GM19351 (cell line): ENCODE measurements at regions not wholly inside any gene's neighbourhood (a gene's known extent, or its start where the extent isn't known, plus 50 kb on each side); places are given as distances from the start of the nearest gene placed in this dataset.
"Not testable (repeated sequence)": the region's sequence is repeated elsewhere in the genome, so short reads cannot be mapped to it uniquely, and the experiment has no call there.

ENCODE experiments used
- ATAC-seq: cut with Tn5 transposase; IDR thresholded peaks from one replicate; pipeline ENCODE4 v1.9.1; 2021; ENCODE audit warnings: mild to moderate bottlenecking, moderate library complexity; ENCODE audit not compliant: unreplicated experiment

DNA sequence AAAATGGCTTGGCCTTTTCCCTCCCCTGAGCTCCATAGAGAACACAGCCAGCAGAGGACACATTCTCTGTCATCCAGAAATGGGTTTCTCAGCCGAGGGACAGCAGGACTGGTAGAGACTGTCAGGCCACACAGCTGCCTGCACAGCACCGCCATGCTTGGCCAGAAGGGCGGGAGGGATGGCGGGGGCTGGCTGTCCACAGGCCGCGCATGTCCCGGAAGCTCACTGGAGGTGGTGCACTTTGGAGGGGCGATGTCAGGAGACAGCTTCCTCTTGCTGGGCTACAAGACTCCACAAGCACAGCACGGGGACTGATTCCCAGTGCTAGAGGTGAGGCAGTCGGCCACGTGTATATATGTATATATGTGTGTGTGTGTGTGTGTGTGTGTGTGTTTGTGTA is 125.3 kb downstream of the GOLGA6L4 start:
- not testable (repeated sequence) for ATAC-seq

DNA sequence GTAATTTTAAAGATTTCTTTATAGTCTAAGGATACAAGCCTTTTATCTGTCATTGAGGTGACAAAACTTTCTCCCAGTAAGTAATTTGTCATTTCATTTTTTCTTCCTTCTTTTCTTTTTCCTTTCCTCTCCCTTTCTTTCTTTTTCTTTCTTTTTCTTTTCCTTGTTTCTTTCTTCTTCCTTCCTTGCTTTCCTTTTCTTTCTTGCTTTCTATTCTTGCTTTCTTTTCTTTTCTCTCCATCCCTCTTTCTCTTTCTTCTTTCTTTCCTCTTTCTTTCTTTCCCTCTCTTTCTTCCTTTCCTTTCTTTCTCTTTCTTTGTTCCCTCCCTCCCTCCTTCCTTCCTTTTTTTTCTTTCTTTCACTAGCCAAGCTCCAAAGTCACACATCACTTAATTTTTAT is 148.8 kb downstream of the GOLGA6L4 start:
- ATAC-seq: not testable (repeated sequence)

- ATAC-seq: no peak
These were observed 151.5 kb downstream of the GOLGA6L4 start for GRCh38 chr15:84387086-84387485.

DNA sequence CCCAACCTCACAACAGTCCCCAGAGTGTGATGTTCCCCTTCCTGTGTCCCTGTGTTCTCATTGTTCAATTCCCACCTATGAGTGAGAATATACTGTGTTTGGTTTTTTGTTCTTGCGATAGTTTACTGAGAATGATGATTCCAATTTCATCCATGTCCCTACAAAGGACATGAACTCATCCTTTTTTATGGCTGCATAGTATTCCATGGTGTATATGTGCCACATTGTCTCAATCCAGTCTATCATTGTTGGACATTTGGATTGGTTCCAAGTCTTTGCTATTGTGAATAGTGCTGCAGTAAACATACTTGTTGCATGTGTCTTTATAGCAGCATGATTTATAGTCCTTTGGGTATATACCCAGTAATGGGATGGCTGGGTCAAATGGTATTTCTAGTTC is 152.6 kb downstream of the GOLGA6L4 start:
- ATAC-seq: not testable (repeated sequence)

DNA sequence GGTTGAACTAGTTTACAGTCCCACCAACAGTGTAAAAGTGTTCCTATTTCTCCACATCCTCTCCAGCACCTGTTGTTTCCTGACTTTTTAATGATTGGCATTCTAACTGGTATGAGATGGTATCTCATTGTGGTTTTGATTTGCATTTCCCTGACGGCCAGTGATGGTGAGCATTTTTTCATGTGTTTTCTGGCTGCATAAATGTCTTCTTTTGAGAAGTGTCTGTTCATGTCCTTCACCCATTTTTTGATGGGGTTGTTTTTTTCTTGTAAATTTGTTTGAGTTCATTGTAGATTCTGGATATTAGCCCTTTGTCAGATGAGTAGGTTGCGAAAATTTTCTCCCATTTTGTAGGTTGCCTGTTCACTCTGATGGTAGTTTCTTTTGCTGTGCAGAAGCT is 153.1 kb downstream of the GOLGA6L4 start:
- ATAC-seq: not testable (repeated sequence)

DNA sequence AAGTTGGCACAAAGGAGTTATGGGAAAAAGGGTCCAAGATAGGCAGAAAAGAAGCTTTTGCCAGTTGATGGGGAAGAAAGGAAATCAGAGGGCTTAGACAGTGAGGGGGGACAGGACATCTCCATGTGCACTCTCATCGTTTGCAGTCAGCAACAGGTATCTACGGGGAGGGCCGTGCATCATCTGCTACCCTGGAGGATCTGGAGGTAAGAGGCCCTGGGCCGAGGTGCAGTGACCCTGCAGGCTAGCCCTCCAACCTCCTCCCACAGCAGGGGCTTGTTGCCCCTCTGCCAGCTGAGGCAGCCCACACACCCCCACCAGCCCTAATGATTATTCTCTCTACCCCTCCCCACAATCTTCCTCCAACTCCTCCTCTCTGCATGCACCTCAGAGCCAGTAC is 154.8 kb downstream of the GOLGA6L4 start:
- ATAC-seq: not testable (repeated sequence)

DNA sequence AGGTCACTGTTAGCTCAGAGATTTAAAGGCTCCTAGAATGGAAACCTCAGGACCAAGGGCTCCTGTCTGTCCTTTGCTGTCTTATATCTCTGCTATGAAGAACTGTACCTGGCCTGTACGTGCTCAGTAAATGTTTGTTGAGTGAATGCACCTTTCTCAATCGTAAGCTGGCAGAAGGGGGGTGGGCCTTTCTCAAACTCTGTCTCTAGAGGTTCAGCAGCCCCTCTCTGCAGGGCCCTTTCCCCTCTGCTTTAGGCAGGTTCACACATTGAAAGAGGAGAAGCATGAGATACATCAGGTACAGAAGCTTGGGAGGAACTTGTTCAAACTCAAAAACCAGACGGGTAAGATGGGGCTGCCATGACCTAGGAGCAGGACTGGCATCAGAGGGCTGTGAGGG is 155.6 kb downstream of the GOLGA6L4 start:
- no peak for ATAC-seq

GRCh38 chr15:84392020-84392419 is 156.4 kb downstream of the GOLGA6L4 start:
- ATAC-seq: not testable (repeated sequence)

GRCh38 chr15:84393386-84393936 is 157.9 kb downstream of the GOLGA6L4 start:
- ATAC-seq: not testable (repeated sequence)

- ATAC-seq: not testable (repeated sequence)
These were observed 158.4 kb downstream of the GOLGA6L4 start for GRCh38 chr15:84393966-84394365.

DNA sequence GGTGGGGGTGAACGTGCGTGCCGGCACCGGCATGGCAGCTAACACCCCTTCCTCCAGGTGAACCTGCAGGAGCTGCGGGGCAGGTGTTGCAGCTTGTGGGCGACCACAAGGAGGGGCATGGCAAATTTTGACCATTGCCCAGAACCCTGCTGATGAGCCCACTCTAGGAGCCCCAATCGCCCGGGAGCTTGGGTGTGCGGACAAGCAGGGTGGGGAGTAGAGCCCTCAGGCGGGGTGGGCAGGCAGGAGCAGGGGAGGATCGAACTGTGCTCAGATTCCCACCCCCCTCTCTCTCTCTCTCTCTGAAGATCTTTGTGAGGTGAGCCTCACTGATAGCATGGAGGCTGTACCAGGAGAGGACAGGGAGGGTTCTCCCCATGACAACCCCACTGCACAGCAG is 159.8 kb downstream of the GOLGA6L4 start:
- not testable (repeated sequence) for ATAC-seq

DNA sequence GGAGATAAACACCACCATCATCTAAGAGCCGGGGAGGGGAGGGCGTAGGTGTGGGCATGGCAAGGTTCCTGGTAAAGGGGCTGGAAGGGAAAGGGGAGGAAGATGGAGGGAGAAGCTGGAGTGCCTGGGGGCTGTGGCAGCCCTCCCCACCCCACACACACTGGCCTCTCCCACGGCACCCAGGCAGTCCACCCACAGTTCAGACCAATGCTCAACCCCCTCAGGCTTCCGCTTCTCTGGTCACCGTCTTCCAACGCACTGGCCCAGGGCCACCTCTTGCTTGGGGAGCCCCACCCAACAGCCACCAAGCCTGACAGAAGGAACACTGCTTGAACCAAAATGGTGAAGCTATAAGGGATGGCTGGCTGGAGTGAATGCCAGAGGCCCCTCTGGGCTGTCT is 160.3 kb downstream of the GOLGA6L4 start:
- ATAC-seq: not testable (repeated sequence)

GRCh38 chr15:84397066-84397465 is 161.5 kb downstream of the GOLGA6L4 start:
- ATAC-seq: not testable (repeated sequence)

- ATAC-seq: not testable (repeated sequence)
These were observed 162.5 kb downstream of the GOLGA6L4 start for GRCh38 chr15:84398087-84398486.

DNA sequence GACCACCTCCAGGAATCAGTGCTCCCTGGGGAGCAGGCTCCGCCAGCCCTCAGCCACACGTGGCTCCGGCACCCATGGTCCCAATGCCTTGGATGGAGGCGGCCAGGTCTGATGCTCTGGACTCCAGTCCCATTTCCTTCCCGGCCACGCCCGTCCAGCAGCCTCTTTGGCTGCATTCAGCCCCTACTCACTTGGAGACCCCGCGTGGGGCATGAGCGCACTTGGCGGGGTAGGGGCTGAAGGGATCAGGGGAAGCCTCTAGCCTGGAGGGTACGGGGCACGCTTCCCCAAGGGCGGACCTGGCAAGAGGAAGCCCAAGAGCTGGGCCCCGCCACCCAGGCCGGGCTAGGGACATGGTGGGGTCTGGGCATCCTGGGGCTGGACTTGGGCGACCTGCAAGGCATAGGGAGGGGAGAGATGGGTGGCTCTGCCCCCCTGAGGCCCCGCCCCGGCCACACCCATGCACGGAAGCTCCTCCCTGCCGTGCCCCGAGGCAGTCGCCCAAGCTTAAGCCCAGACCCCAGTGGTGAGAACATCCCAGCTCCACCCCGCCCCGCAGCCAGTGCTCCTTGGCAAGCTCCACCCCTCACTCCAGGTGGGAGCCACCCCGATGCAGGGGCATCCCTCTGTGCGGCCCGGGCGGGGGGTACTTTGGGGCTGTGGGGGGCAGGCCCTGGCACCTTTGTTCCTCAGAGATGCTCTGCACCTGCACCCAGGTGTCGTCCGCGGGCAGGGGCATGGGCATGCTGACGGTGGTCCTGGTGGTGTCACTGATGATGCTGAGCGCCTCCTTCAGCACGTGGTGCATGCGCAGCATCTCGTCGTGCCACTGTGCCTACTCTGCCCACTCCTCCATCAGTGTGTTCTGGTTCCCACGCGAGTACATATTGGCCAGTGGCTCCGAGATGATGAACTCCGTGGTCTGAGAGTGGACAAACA is 163.5 kb downstream of the GOLGA6L4 start:
- ATAC-seq: no peak

GRCh38 chr15:84400017-84400740 is 164.6 kb downstream of the GOLGA6L4 start:
- ATAC-seq: no peak

GRCh38 chr15:84400820-84401219 is 165.2 kb downstream of the GOLGA6L4 start:
- no peak for ATAC-seq

DNA sequence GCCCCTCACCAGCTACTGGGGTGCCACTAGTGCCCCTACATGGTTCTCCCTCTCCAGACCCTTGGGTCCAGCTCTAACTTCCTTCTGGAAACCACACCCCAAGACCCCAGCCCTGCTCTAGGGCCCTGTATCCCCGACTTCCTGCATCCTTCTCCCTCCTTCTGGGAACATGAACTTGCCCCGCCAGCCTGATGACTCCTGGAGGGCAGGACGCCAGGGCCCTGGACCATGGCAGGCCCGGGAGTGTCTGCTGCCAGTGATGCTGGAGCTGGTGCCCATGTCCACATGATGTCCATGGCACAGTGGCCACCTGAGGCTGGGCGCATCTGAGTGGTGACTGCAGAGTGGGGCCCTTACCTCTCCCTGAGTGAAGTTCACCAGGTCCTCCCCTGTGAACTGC is 165.9 kb downstream of the GOLGA6L4 start:
- not testable (repeated sequence) for ATAC-seq

DNA sequence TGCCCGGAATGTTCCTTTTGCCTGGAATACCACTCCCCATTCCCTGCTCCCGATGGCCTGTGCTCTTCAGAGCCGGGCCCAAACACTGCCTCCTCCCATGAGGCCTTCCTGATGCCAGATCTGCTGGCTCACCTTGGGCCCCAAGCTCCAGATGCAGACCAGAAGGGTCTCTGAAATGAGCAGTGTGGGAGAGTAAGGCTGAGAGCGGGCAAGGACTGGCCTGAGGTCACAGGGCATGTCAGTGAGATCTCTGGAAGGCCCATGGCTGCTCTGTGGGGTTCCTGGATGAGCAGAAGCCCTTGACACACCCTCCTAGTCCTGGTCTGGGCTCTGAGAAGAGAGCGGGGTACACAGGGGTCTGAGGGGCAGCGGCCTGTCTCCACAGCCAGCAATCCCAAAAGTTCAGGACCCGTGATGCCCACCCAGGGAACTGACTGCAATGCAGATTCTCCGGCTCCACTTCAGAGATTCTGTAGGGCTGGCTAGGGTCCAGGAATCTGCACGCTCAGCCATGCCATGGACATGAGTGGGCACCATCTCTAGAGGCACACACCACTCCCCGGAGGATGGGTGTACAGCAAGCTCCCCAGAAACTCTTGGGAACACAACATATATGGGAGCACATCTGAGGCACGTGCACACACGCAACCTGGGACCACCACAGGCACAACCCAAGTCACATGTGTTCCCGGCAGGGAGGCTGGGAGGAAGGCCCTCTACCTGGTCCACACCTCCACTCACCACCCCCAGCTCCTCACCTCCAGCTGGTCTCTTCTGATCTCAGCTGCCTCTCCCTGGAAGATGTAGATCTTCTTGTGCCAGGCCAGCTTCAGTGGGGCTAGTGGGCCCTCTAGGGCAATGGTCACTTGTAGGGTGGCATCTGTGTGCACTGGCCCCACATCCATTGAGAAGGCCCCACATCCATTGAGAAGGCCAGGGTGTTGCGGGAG is 166.6 kb downstream of the GOLGA6L4 start:
- not testable (repeated sequence) for ATAC-seq

- no peak for ATAC-seq
These were observed 167.5 kb downstream of the GOLGA6L4 start for GRCh38 chr15:84402856-84403608.
